Prostate gland (tissue), 2 donors: ENCODE measurements at regions not wholly inside any gene's neighbourhood (a gene's known extent, or its start where the extent isn't known, plus 50 kb on each side); places are given as distances from the start of the nearest gene placed in this dataset.

Experiments
- DNase-seq: peaks from one replicate; pipeline ENCODE4 v3.0.0-alpha.2; 2019; ENCODE audit warnings: low spot score
- H3K27ac ChIP-seq, 2 donors: fragments of 200-600 bp; sonication (generic); 2 replicates each; pipeline ENCODE4 v1.5.1; 2017 to 2019
- H3K27me3 ChIP-seq: fragments of 200-600 bp; sonication (generic); replicated peaks from 2 replicates; pipeline ENCODE4 v1.5.1; 2019; ENCODE audit not compliant: insufficient read depth
- H3K36me3 ChIP-seq, 2 donors: fragments of 200-600 bp; sonication (generic); 1 replicate in 1 of 2; 2 replicates in 1 of 2; pipeline versions ENCODE4 v1.5.1 to v1.8.1; 2017 to 2019
- H3K4me1 ChIP-seq: fragments of 200-600 bp; sonication (generic); replicated peaks from 2 replicates; pipeline ENCODE4 v1.5.1; 2019
- H3K4me3 ChIP-seq, 2 donors: fragments of 200-600 bp; sonication (generic); 2 replicates each; pipeline ENCODE4 v1.5.1; 2017 to 2019
- H3K9me3 ChIP-seq: fragments of 200-600 bp; sonication (generic); 2 replicates; pipeline ENCODE4 v1.5.1; 2017
- CTCF ChIP-seq, 4 experiments: fragments of 200-600 bp in 2 of 4; fragments of 450-650 bp in 2 of 4; sonication (generic) in 2 of 4; IDR thresholded peaks; 1 replicate in 3 of 4; 2 replicates in 1 of 4; pipeline ENCODE4 v1.5.1; 2016 to 2019; ENCODE audit warnings: antibody characterized with exemption in 4 of 4, mild to moderate bottlenecking in 2 of 4, moderate library complexity in 2 of 4
- POLR2A ChIP-seq: fragments of 450-650 bp; IDR thresholded peaks from one replicate; pipeline ENCODE4 v1.6.1; 2016; ENCODE audit warnings: antibody characterized with exemption, mild to moderate bottlenecking
- POLR2AphosphoS5 ChIP-seq: sonication (generic); formaldehyde crosslinking; IDR thresholded peaks from one replicate; pipeline ENCODE4 v1.6.1; 2017; ENCODE audit warnings: antibody characterized with exemption
- WGBS: methylation state at CpG from one replicate; pipeline ENCODE4 v1.1.5; 2018; 5-methylcytosine and 5-hydroxymethylcytosine counted together
- intact Hi-C: fragments of 100-400 bp; cut with DNase I; formaldehyde crosslinking; loops from one replicate; pipeline ENCODE4 v1.14.2; 2022

DNA sequence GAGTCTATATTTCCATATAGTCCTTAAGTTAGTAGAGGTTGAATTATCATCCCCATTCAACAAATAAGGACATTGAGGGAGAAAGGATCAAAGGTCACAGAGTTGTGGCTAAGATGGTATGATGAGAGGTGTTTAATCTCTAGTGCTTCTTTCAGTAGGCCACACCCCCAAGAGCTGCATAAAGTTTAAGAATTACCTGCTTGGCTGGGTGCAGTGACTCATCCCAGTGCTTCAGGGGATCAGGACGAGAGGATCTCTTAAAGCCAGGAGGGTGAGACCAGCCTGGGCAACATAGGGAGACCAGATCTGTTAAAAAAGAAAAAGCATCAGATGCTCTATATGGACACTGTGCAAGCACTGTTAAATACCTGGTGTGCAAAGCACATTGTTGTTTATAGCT, 560.0 kb upstream of the KLHL1 start:
- no peaks in the 10 kb centered on the region for H3K9me3 ChIP-seq
- intact Hi-C loops: no loop called here
- no peak overlapping the region for H3K27ac ChIP-seq
- no peak overlapping the region for H3K4me3 ChIP-seq
- no peaks in the 10 kb centered on the region for H3K27me3 ChIP-seq
- TF ChIP-seq CTCF (IDR thresholded peaks at IDR 0.05) (no peak), POLR2AphosphoS5 (no peak), POLR2A (no peak)
- DNase-seq: no peak
- WGBS: 73% methylated on average over 1 of the region's 1 CpG
- no peaks in the 10 kb centered on the region for H3K4me1 ChIP-seq
- no peaks in the 10 kb centered on the region for H3K36me3 ChIP-seq

DNA sequence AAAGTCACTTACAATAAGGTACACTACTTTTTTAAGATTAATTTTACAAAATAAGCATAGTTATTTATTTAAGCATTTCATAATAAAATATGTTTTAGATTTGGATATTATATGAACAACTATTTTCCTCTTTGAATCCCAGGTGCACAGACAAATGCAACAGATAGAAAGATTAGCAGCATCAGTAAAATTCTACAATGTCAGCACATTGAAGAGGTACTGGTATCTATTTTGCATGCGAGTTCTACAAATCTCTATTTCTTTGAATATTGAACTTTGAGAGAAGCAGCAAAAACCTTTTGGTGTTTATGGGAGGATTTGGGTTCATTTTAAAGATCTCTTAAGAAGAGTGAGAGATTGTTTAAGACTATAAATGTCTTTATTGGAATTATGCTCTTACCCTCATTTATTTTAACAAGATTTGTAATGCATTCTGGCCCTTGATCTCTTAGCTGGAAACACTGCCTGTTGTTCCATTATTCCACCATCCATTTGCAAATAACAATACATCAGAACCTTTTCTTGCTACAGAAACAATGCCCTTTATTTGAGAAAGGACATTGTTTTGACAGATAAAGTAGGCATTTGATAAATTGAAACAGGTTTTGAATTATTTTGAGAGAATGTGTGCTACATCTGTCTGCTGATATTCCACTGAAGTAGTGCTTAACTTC, 558.8 kb upstream of the KLHL1 start:
- 54% methylated on average over 1 of the region's 1 CpG for WGBS
- intact Hi-C loops: no loop called here

GRCh38 chr13:70662231-70662940, 554.1 kb upstream of the KLHL1 start:
- no peaks in the 10 kb centered on the region for H3K27me3 ChIP-seq
- no peak overlapping the region for H3K4me3 ChIP-seq
- TF ChIP-seq CTCF (IDR thresholded peaks at IDR 0.05): no peak
- TF ChIP-seq POLR2AphosphoS5: no peak
- no peak for TF ChIP-seq POLR2A
- H3K36me3 ChIP-seq: no peaks in the 10 kb centered on the region
- 81% methylated on average over 1 of the region's 1 CpG for WGBS
- no peak overlapping the region for H3K27ac ChIP-seq
- intact Hi-C loops: no loop called here
- DNase-seq: no peak
- no peaks in the 10 kb centered on the region for H3K9me3 ChIP-seq
- H3K4me1 ChIP-seq: no peaks in the 10 kb centered on the region

More for the DNA sequence above, 558.8 kb upstream of the KLHL1 start:
- H3K27me3 ChIP-seq: no peaks in the 10 kb centered on the region
- TF ChIP-seq POLR2A (no peak), POLR2AphosphoS5 (no peak), CTCF (IDR thresholded peaks at IDR 0.05) (no peak)
- no peaks in the 10 kb centered on the region for H3K36me3 ChIP-seq
- H3K4me1 ChIP-seq: no peaks in the 10 kb centered on the region
- no peak for DNase-seq
- H3K4me3 ChIP-seq: no peak overlapping the region
- H3K27ac ChIP-seq: no peak overlapping the region
- H3K9me3 ChIP-seq: no peaks in the 10 kb centered on the region

- WGBS: 71% methylated on average over 6 of the region's 6 CpGs
- Histone ChIP-seq H3K27me3 (no peaks in the 10 kb centered on the region), H3K4me1 (no peaks in the 10 kb centered on the region), H3K4me3 (no peak overlapping the region), H3K9me3 (no peaks in the 10 kb centered on the region), H3K36me3 (no peaks in the 10 kb centered on the region), H3K27ac (no peak overlapping the region)
- DNase-seq: no peak
- intact Hi-C loops: no loop called here
- TF ChIP-seq CTCF (IDR thresholded peaks at IDR 0.05) (no peak), POLR2AphosphoS5 (no peak), POLR2A (no peak)
Observed at GRCh38 chr13:70644052-70644451, 535.8 kb upstream of the KLHL1 start.

DNA sequence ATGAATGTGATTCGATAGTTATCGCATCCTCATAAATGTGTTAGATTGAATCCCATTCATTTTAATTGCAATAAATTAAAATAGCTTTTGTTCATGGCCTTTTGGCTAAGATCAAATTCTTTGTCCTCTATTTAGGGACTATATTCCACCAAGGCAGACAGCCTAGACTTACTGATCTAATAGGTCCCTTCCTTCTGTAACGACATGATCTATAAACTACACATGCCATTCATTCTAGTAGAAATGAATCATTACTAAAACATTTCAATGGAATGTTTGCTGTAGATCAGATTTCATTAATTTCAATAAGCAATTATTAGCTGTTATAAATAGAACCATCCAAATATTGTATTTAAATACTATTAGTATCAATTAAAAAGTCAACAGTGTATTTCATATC, 526.6 kb upstream of the KLHL1 start:
- Histone ChIP-seq H3K9me3 (no peaks in the 10 kb centered on the region), H3K36me3 (no peaks in the 10 kb centered on the region), H3K4me3 (no peak overlapping the region), H3K27ac (no peak overlapping the region), H3K4me1 (no peaks in the 10 kb centered on the region), H3K27me3 (no peaks in the 10 kb centered on the region)
- no peak for TF ChIP-seq POLR2AphosphoS5
- TF ChIP-seq CTCF (IDR thresholded peaks at IDR 0.05): no peak
- no peak for TF ChIP-seq POLR2A
- WGBS: 82% methylated on average over 3 of the region's 3 CpGs
- DNase-seq: no peak
- intact Hi-C loops: no loop called here
